HG03139 (cell line): ENCODE measurements at regions not wholly inside any gene's neighbourhood (a gene's known extent, or its start where the extent isn't known, plus 50 kb on each side); places are given as distances from the start of the nearest gene placed in this dataset.

Source experiments
- ATAC-seq: cut with Tn5 transposase; IDR thresholded peaks from one replicate; pipeline ENCODE4 v1.9.1; 2021; ENCODE audit not compliant: unreplicated experiment

DNA sequence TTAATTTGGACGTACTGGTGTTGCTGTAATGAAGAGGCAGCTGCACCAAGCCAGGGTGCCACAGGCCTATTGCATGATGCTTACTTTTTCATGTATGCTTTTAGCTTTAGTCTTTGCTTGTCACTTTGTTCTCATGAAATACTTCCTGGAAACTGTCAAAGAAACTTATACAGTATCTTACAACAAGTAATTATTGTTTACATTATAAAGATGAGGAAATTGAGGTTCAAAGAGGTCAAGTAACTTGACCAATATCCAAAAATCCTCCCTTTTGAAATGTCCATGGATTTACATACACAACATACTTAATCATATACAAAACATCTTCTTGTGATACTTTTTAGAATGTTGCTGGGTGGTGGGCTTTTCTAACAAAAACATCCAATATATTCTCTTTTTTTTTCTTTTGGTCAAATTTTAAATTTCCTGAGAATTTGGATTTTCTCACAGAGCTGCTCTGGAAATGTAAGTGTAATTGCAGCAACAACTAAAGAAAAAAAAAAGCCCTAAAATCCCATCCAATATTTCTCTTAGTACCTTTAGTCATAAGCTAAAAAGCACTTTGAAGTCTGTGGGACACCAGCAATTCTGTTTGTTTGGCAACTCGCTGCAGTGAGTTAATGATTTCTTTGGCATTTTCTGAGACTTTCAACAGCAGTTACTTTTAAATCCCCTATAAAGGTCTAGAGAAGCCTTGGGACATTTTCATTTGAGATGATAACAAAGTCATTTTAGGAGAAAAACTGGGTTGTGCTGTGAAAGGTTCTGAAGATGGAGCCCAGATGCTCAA is 500.6 kb upstream of the IGFBP3 start:
- no peak for ATAC-seq

DNA sequence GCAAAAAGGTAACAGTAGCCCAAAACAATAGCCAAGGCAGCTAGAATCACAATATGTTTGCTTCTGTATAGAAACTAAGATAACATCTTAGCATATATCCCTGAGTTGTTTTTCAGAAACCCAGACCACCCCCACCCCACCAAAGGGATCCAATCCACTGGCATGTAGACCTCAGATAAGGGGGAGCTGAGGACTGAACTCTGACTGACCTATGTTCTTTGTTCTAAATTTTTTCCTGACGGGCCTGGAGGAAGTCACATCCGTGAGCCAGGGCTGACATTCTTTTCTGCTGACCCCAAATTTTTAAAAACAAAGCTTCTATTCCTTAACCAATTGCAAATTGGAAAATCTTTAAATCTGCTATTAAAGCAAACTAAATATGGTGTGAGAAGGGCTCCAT is 493.9 kb upstream of the IGFBP3 start:
- no peak for ATAC-seq

DNA sequence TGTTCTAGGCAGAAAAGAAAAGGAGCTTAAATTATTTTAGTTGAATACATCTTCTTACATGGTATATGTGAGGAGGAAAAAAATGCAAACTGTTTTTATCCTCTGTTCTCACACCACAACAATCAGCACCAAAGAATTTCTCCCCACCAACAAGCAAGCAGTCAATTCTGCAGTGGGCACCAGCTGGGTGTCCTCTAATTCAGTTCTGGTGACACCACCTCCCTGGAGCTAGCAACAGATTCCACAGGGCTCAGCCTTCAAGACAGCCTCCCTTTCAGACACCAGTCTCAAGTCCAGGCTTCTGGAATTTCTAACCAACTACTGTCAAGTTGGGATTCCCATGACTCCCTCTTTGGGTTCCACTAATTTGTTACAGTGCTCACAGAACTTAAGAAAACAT is 490.2 kb upstream of the IGFBP3 start:
- ATAC-seq = no peak

DNA sequence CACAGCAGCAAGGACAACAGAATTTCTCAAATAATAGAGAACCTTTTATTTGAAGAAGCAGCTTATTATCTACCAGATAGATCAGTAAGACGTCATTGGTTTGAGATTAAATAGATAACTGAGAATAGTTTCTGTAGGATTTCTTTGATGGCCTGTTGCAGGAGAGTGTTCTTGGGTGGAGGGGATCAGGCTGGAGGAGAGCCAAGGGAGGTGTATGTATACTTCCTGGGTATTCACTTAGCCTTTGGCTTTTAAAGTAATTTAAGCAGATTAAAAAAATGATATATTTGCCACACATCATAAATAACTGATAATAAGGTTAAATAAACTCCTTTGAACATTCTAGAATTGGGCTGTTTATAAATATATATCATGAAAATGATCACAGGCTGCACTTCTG is 486.1 kb upstream of the IGFBP3 start:
- no peak for ATAC-seq

DNA sequence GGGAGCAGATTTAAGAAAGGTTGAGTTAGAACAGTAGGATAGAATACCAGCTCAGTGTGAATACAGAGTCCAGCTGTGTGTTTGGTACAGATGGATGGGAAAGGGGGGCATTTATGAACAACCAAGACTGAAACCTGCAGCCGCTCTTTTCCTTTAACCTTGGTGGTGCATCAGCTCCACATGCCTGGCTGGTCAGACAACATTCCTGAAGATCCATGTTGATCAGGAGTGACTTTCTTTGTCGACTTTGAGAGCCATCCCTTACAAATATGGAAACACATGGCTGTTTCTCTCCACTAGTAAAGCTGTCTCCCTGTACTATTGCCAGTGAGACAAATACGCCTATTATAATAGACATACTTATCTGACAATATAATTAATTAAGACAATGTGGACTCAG is 476.5 kb upstream of the IGFBP3 start:
- ATAC-seq = no peak

DNA sequence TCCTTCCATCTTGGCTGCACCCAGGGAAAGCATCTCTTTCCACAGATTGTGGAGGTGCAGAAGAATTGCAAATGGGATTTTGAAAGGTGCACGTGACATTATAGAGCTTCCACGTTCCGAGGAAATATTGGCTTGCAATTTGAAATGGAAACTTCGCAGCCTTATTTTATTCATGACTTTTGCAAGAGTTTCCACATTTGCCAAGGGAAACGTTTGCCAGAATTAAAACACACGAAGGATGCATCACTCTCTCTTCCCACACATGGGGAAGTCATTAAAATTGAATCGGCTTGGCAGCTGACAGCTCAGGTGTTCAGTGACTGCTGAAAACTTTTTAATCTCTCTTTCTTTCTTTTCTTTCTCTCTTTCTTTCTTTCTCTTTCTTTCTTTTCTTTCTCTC is 475.4 kb upstream of the IGFBP3 start:
- no peak for ATAC-seq

DNA sequence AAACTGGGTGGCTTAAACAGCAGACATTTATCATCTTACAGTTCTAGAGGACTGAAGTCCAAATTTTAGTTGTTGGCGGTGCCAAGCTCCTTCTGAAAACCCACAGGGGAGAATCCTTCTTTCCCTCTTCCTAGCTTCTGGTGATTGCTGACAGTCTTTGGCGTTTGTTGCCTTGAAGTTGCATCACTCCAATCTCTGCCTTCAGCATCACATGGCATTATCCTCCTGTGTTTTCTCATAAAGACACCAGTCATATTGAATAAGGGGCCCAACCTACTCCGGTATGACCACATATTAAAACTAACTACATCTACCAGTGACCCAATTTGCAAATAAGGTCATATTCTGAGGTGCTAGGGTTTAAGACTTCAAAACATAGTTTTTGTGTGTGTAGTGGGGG is 472.1 kb upstream of the IGFBP3 start:
- no peak for ATAC-seq

DNA sequence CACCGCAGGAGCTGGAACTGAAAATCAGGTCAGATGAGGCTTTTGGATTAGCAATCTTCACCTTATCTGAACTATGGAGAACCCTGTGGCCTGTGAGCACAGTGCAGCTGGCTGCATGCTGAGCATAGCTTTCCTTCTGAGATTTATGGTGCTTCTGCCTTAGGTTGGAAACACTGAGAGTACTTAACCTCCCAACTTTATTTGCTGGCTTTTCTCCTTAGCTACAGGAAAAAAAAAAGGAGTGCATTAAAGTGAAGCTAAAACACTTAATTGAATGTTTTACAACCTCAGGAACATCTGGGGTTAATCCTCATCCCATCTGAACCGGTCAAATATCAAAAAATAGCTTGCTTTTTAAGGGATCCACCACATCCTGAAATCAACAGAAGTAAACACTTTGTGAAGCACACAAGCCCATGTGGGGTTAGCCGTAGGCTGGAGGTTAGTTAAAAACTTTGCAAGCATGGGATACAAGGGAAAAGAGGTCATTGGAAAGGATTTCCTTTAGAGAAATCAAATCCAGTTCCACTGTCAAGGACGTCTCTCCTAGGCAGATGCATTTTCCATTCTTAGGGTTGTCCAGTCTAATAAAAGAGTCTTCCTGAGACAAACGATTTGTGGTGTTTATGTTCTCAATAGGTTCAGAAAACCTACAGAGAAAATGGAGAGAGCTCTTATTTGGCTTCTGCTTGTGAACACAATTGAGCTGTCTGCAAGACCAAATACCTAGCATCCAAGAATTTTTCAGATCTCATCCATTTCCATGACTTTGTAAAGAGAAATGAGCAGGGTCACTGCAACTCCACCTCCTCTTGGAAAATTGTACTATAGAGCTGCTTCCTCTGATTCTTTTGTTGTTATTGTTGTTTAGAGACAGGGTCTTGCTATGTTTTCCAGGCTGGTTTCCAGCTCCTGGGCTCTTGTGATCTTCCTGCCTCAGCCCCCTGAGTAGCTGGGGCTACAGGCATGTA is 470.4 kb upstream of the IGFBP3 start:
- ATAC-seq = no peak

DNA sequence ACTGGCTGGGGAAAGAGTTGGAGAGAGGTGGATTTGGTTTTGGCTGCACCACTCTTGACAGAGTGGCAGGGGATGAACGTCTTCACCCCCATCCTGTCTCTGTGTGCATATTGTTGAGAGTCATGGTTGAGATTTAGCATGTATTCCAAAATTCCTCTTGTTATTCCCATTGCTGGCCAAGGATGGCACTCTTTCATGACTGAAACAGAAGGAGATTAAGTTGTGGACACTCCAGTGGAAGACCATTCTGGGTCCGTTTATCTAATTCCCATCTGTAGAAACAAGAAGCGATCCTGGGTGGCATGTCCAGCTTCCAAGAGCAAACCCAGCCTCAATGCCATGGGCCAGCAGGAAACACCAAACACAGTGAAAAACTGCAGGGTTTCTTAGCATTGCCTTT is 469.0 kb upstream of the IGFBP3 start:
- no peak for ATAC-seq

DNA sequence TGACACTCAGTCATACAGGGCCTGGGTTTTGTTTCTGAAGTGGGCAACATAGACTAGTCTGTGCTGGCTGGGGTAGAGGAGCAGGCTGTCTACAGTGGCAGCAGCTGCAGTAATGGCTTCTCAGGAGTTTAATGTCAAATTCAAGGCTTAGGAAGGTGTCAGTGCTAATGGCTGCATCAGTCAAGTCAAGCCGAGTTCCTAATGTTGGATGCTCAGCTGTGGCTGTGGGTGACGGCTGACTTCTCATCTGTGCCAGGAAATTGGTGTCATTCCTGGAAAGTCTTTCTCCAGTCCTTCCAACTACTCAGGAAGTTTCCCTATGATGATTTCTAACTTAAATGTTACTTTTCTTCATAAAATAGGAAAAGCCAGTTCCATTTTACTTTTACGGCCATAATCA is 468.1 kb upstream of the IGFBP3 start:
- no peak for ATAC-seq

DNA sequence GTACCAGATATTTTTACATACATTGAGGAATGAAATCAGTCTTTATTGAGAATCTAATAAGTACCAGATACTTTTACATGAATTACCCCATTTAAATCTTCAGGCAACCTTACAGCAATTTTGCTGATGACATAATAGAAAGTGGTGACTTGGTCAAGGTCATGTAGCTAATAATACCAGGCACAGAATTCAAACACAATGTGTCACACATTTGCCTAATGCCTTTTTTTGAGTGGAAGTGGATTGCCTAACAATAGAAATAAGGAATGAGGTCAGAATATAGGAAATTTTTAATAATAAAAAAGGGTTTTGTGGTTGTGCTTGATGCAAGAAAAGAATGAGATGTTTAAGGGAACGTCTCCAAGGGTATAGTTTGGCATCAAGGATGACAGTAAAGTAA is 466.6 kb upstream of the IGFBP3 start:
- ATAC-seq = no peak

DNA sequence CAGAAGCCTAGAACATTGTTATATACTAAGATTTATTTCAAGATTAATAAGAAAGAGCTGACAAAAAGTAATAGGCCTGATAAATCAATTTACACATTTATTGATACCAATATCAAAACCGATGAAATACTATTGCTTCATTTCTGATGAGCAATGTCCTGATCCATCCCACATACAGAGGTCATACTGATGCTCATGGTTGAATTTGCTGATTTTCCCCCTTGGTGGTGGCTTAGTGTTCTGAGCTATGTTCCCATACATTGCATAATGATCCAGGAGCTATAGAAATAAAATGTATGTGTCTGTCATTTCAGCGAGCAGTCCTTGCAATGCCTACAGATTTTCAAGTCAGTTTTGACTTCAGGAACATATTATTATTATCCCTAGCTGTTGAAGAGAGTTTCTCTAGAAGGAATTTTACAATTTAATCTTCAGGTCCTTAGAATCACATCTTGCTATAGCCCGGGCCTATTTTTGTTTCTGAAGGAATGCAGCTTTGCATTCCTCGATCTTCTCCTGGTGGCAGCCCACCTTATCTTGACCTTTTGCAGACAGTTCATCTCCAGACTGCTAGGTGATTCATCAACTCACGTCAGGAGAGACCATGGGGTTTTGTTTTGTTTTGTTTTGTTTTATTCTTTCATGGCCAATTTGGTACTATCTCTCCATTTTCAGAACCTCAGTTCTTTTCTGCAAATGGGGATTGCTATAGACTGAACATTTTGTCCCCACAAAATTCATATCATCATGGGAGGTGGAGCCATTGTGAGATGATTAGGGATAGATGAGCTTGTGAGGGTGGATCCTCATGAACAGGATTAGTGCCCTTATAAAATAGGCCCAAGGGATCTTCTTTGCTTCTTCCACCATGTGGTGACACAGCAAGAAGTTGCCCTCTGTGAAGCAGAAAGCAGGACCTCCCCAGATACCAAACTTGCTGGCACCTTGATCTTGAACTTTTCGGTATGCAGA is 465.6 kb upstream of the IGFBP3 start:
- ATAC-seq = no peak

DNA sequence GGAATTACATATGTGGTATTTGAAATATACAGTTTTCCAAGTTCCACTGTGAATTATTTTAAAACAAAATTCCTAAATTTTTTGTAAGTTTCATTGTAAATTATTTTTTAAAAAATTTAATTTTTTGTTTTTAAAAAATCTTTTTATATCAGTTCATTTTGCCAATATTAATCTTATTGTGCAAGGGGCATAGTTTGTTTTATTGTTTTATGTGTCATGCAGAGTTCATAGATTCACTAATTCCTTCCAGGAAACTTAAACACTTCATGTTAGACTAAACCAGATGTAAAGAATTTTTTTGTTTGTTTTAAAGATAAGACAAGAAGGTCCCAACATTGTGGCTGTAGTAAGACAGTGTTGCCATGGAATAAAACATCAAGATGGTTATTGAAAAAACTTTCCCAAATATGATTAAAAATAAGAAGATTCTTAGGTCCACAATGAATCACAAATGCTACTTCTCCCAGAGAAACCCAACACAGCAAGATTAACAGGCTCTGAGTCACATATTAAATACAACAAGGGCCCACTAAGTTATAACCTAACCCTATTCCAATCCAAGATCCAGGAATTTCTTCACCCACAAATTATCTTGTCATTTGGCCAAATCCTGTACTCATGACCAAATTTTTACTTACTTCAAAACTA is 464.7 kb upstream of the IGFBP3 start:
- ATAC-seq = no peak

DNA sequence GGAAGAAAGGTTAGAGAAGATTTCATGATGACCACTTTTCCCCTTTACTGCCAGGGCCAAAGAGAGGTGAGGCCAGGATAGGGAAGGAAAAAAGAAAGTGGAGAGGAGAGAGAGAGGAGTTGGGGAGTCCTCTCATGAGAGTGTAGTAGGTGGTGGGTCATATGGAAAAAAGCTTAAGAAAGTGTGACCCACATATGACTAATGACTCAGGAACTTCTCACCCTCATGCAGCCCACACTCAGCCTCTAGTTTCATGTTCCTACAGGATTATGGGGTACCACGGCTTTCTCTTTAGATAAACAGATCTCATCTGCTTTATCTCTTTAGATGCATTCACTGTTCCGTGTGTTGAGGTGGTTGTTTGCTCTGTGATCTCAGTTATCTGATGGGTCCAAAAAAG is 462.5 kb upstream of the IGFBP3 start:
- ATAC-seq = no peak

DNA sequence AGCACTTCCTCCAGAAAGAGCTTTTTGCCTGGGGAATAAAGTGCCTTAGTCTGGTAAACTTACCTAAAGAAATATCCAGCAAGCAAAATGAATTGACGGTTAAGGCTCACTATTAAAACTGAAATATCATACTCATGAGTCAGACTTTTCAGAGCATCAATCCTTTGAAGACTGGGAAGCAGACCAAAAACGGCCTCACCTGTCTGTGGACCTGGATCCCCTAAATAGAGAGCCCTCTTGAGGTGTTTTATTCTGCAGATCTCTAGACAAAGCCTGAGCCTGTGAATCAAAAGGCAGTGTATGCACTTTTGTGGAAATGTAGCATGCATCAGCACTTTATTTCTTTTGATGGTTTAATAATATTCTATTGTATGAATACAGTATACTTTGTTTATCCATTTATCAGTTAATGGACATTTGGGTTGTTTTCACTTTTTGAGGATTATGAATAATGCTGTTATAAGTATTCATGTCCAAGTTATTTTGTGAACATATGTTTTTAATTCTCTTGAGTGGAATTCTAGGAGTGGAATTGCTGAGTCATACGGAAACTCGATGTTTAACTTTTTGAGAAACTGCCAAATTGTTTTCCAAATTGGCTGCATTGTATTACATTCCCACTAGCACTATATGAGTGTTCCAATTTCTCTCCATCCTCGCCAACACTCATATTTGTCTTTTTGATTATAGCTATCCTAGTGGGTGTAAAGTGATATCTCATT is 449.0 kb upstream of the IGFBP3 start:
- ATAC-seq = no peak

DNA sequence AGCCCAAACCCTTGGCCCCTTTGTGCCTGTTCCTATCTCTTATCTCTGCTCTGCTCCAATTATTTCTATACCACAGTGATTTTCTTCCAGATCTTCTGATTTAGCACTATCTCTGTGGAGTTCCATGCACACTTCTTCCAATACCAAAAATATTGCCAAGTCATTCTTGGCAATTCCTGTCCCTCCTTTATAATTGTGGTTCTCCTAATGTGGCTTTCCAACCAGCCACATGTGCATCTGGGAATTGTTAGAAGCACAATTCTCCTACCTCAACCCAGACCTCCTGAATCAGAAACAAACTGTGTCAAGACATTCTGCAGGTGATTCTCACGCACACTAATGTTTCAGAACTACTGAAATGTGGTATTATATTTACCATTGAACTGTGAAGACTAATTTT is 447.8 kb upstream of the IGFBP3 start:
- no peak for ATAC-seq

DNA sequence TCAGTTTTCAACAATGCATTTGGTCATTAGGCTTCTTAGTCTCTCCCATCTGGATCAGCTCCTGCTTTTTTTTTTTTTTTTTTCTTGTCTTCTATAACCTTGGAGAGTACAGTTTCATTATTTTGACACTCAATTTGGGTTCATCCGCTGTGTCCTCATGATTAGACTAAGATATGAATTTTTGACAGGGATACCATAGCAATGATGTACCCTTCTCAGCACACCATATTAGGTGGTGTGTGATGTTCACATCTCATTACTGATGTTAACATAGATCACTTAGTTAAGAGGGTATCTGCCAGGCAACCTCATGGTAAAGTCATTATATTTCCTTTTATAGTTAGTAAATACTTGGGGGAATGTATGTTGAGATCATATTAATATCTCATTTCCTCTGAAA is 445.5 kb upstream of the IGFBP3 start:
- no peak for ATAC-seq

DNA sequence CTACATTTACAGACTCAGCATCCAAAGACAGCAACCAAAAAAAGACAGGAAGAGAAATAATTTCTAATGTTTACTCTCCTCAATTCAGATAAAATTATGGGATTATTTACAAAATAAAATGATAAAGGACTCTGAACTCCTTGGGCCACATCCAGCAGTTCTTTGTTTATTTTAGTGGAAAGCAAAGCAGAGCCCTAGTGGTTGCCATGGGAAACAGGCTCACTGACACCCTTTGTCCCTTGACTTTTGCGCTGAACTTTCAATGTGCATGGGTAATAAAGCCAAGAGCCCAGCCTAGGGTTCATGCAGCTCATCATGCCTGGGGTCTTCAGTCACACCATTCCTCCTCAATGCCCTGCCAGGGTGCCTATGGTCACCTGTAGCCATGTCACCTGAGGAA is 442.6 kb upstream of the IGFBP3 start:
- no peak for ATAC-seq

DNA sequence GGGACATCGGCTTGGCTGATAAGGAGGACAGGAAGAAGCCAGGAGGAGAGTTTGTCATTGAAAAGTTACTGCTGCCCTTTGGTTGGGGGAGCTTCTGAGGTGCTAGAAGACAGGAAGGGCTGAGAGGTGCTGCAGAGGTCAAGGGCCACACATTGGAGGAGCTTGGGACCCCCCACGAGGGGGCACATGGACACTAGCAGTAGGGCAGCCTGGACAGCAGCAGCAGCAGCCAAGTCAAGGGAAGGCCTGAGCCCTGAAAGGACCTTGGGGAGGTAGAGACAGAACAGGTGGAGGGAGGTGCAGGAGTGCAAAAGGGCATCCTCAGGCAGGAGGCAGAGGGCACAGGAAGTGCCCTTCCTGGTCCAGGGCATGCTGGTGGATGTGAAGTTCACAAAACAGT is 439.7 kb upstream of the IGFBP3 start:
- ATAC-seq = no peak

DNA sequence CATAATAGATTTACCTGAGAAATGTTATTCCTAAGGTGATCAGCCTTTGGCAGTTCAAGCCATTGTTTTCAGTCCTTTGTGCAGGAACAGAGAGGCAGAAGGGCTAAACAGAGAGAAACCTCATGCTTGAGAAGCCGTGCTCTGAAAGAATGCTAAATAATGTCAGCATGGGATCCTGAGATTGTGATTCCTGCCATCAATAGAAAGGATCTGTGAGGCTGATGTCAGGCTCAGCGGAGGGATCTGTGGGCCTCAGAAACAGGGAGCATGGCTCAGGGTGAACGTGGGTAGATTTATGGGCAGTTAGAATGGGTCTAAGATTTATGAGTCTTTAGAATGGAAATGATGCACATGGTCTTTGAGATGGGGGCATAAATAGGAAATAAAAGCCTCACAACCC is 439.2 kb upstream of the IGFBP3 start:
- no peak for ATAC-seq
